Activated CD8-positive, alpha-beta T cell treated with anti-CD3 and anti-CD28 coated beads for 36 hours (primary cell): ENCODE measurements at regions not wholly inside any gene's neighbourhood (a gene's known extent, or its start where the extent isn't known, plus 50 kb on each side); places are given as distances from the start of the nearest gene placed in this dataset.

ENCODE experiments used
- ATAC-seq: fragments of 200-7000 bp; cut with Tn5 transposase; one replicate; pipeline ENCODE4 v1.10.0; 2021; ENCODE audit warnings: mild to moderate bottlenecking, moderate library complexity
- CTCF ChIA-PET: fragments of 350-600 bp; sonication (Branson Sonifier 250); formaldehyde crosslinking; loops from one replicate; lab custom pipeline; 2021; ENCODE audit warnings: antibody characterized with exemption; lab: Charles Lee
- POLR2A ChIA-PET: fragments of 350-600 bp; sonication (Branson Sonifier 250); formaldehyde crosslinking; loops from one replicate; lab custom pipeline; 2021; ENCODE audit warnings: antibody characterized with exemption; lab: Charles Lee
- DNase-seq: peaks from one replicate; pipeline ENCODE4 v3.0.0-alpha.2; 2020
- H3K27ac Mint-ChIP-seq: one replicate; pipeline ENCODE4 v1.8.0; 2021; ENCODE audit warnings: mild to moderate bottlenecking, mixed read lengths
- H3K27me3 Mint-ChIP-seq: one replicate; pipeline ENCODE4 v1.8.0; 2021; ENCODE audit warnings: mixed read lengths
- H3K36me3 Mint-ChIP-seq: one replicate; pipeline ENCODE4 v1.8.0; 2021; ENCODE audit warnings: low read depth, mixed read lengths
- H3K4me1 Mint-ChIP-seq: one replicate; pipeline ENCODE4 v1.8.0; 2021; ENCODE audit warnings: low read depth, mixed read lengths
- H3K4me3 Mint-ChIP-seq: one replicate; pipeline ENCODE4 v1.8.0; 2021; ENCODE audit warnings: mild to moderate bottlenecking, moderate library complexity, mixed read lengths
- H3K9me3 Mint-ChIP-seq: one replicate; pipeline ENCODE4 v1.8.0; 2021; ENCODE audit warnings: mixed read lengths
- CTCF ChIP-seq: fragments of 200-600 bp; IDR thresholded peaks from one replicate; pipeline ENCODE4 v1.8.0; 2022; ENCODE audit warnings: antibody characterized with exemption, mild to moderate bottlenecking
- intact Hi-C: fragments of 100-400 bp; cut with micrococcal nuclease; formaldehyde crosslinking; loops from one replicate; pipeline ENCODE4 v1.10.0; 2022

- H3K36me3 Mint-ChIP-seq: peaks cover 31% of the 10 kb centered on the region
- POLR2A ChIA-PET: no interaction called here
- H3K4me3 Mint-ChIP-seq: no peak overlapping the region
- H3K4me1 Mint-ChIP-seq: peaks cover 33% of the 10 kb centered on the region
- CTCF ChIA-PET: no interaction called here
- H3K27me3 Mint-ChIP-seq: no peaks in the 10 kb centered on the region
- peaks cover 12% of the 10 kb centered on the region for H3K9me3 Mint-ChIP-seq
- intact Hi-C loops: no loop called here
- H3K27ac Mint-ChIP-seq: no peak overlapping the region
- no peak for TF ChIP-seq CTCF
- ATAC-seq: no peak
- DNase-seq: no peak
Measured at GRCh38 chr14:71377099-71377498, 469.8 kb downstream of the PCNX1 start.

GRCh38 chr14:71380271-71380670 is 473.0 kb downstream of the PCNX1 start:
- Mint-ChIP-seq H3K4me3 (no peak overlapping the region), H3K27ac (no peak overlapping the region), H3K36me3 (peaks cover 32% of the 10 kb centered on the region), H3K4me1 (peaks cover 35% of the 10 kb centered on the region), H3K9me3 (peaks cover 12% of the 10 kb centered on the region), H3K27me3 (no peaks in the 10 kb centered on the region)
- no peak for DNase-seq
- TF ChIP-seq CTCF: no peak
- CTCF ChIA-PET: interaction anchor here (1.6 kb wide), 1 partner anchor 14 kb away, joined by 3 read pairs; no protein-coding TSS in a partner anchor
- no peak for ATAC-seq
- POLR2A ChIA-PET: no interaction called here
- intact Hi-C loops: no loop called here

- POLR2A ChIA-PET: interaction anchor here (1.7 kb wide), 1 partner anchor 19 kb away, joined by 3 read pairs; no protein-coding TSS in a partner anchor
Measured at GRCh38 chr14:71381814-71382213, 474.6 kb downstream of the PCNX1 start.

GRCh38 chr14:71382315-71382714 is 475.1 kb downstream of the PCNX1 start:
- TF ChIP-seq CTCF: no peak
- intact Hi-C loops: no loop called here
- Mint-ChIP-seq H3K4me3 (no peak overlapping the region), H3K4me1 (peaks cover 36% of the 10 kb centered on the region), H3K36me3 (peaks cover 26% of the 10 kb centered on the region), H3K27me3 (no peaks in the 10 kb centered on the region), H3K9me3 (peaks cover 8% of the 10 kb centered on the region), H3K27ac (no peak overlapping the region)
- ATAC-seq: no peak
- no peak for DNase-seq
- POLR2A ChIA-PET: interaction anchor here (1.7 kb wide), 1 partner anchor 19 kb away, joined by 3 read pairs; no protein-coding TSS in a partner anchor
- CTCF ChIA-PET: interaction anchor here (1.3 kb wide), 1 partner anchor 11 kb away, joined by 3 read pairs; no protein-coding TSS in a partner anchor

More at GRCh38 chr14:71381814-71382213, 474.6 kb downstream of the PCNX1 start:
- Mint-ChIP-seq H3K4me1 (peaks cover 35% of the 10 kb centered on the region), H3K27ac (no peak overlapping the region), H3K36me3 (peaks cover 27% of the 10 kb centered on the region), H3K9me3 (peaks cover 8% of the 10 kb centered on the region), H3K4me3 (no peak overlapping the region), H3K27me3 (no peaks in the 10 kb centered on the region)
- TF ChIP-seq CTCF: no peak
- intact Hi-C loops: no loop called here
- no peak for DNase-seq
- CTCF ChIA-PET: interaction anchor here (1.3 kb wide), 1 partner anchor 12 kb away, joined by 3 read pairs; no protein-coding TSS in a partner anchor
- ATAC-seq: no peak

GRCh38 chr14:71383510-71383909 is 476.3 kb downstream of the PCNX1 start:
- no peaks in the 10 kb centered on the region for H3K9me3 Mint-ChIP-seq
- H3K36me3 Mint-ChIP-seq: peaks cover 16% of the 10 kb centered on the region
- H3K27me3 Mint-ChIP-seq: no peaks in the 10 kb centered on the region
- ATAC-seq (no peak), DNase-seq (no peak)
- no peak for TF ChIP-seq CTCF
- POLR2A ChIA-PET: interaction anchor here (1.7 kb wide), 1 partner anchor 18 kb away, joined by 3 read pairs; no protein-coding TSS in a partner anchor
- no peak overlapping the region for H3K27ac Mint-ChIP-seq
- intact Hi-C loops: no loop called here
- H3K4me3 Mint-ChIP-seq: no peak overlapping the region
- peaks cover 35% of the 10 kb centered on the region for H3K4me1 Mint-ChIP-seq
- CTCF ChIA-PET: no interaction called here
